ENCODE measurements at regions not wholly inside any gene's neighbourhood (a gene's known extent, or its start where the extent isn't known, plus 50 kb on each side); places are given as distances from the start of the nearest gene placed in this dataset.

DNA sequence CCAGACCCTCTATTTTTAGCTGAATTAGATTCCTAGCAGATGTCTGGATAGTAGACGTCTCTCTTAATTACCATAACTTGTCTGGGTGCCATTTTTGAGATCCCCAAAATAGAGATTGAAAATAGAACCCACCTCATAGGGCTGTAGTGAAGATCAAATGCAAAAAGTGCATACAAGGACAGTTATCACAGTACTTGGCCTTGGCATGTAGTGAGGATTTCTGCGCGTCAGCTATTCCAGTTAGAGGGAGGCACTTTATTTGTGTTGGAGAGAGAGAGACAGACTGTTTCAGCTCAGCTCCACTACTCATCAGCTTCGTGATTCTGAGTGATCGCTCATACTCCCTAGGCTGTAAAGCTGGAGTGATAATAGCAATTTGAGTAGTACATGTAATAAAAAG is 59.6 kb upstream of the CDH13 start:
- H3K4me2 ChIP-seq (ENCODE audit: low read depth, low read length) = no peak overlapping the region

More for the DNA sequence above, 59.6 kb upstream of the CDH13 start:
- Histone ChIP-seq H4K20me1 (ENCODE audit: insufficient read depth, low read length) (no peaks in the 10 kb centered on the region), H4K5ac (ENCODE audit: low read depth, low read length) (no peak overlapping the region), H3K14ac (replicated peaks; ENCODE audit: low read depth, low read length) (no peak overlapping the region), H3K36me3 (ENCODE audit: control insufficient read depth, insufficient read depth, low read length) (no peaks in the 10 kb centered on the region), H3K56ac (ENCODE audit: extremely low read depth, insufficient read depth, low read length) (no peak overlapping the region), H3K27me3 (ENCODE audit: control insufficient read depth, insufficient read depth, low read length) (no peaks in the 10 kb centered on the region), H2AK9ac (replicated peaks; ENCODE audit: low read depth, low read length, poor library complexity) (no peak overlapping the region), H3K23ac (ENCODE audit: low read depth, low read length) (no peak overlapping the region), H3K27ac (ENCODE audit: insufficient read depth, low read length) (no peak overlapping the region), H4K91ac (ENCODE audit: insufficient read depth, low read depth, low read length) (no peak overlapping the region), H3K4me3 (ENCODE audit: insufficient read depth, low read depth, low read length) (no peak overlapping the region), H4K8ac (ENCODE audit: low read depth in 2 of 2, low read length in 2 of 2) (no peak overlapping the region), H2BK5ac (ENCODE audit: low read depth, low read length, poor library complexity, severe bottlenecking) (no peak overlapping the region), H2AK5ac (ENCODE audit: low read depth, low read length) (no peak overlapping the region), H3K9ac (ENCODE audit: low read depth, low read length) (no peak overlapping the region), H3K4me1 (ENCODE audit: control insufficient read depth, insufficient read depth, low read length) (no peaks in the 10 kb centered on the region), H3K9me3 (ENCODE audit: control insufficient read depth, insufficient read depth, low read length) (peaks cover 2% of the 10 kb centered on the region; the same call in 1 of the 2 replicates), H2AFZ (replicated peaks; ENCODE audit: low read length, poor library complexity) (no peak overlapping the region), H2BK20ac (ENCODE audit: low read depth, low read length) (no peak overlapping the region), H2BK120ac (ENCODE audit: low read depth, low read length) (no peak overlapping the region), H3K18ac (ENCODE audit: low read depth, low read length) (no peak overlapping the region), H3K4ac (ENCODE audit: low read depth, low read length) (no peak overlapping the region), H3K9me1 (ENCODE audit: insufficient read depth, low read length) (no peaks in the 10 kb centered on the region), H2BK15ac (ENCODE audit: low read depth, low read length) (no peak overlapping the region), H3K79me1 (ENCODE audit: low read depth in 1 of 2, low read length in 2 of 2) (no peaks in the 10 kb centered on the region)
- TF ChIP-seq, protein P1, sequence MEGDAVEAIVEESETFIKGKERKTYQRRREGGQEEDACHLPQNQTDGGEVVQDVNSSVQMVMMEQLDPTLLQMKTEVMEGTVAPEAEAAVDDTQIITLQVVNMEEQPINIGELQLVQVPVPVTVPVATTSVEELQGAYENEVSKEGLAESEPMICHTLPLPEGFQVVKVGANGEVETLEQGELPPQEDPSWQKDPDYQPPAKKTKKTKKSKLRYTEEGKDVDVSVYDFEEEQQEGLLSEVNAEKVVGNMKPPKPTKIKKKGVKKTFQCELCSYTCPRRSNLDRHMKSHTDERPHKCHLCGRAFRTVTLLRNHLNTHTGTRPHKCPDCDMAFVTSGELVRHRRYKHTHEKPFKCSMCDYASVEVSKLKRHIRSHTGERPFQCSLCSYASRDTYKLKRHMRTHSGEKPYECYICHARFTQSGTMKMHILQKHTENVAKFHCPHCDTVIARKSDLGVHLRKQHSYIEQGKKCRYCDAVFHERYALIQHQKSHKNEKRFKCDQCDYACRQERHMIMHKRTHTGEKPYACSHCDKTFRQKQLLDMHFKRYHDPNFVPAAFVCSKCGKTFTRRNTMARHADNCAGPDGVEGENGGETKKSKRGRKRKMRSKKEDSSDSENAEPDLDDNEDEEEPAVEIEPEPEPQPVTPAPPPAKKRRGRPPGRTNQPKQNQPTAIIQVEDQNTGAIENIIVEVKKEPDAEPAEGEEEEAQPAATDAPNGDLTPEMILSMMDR (conservative IDR thresholded peaks at IDR 0.05; ENCODE audit: low read depth, low read length) = no peak
- TF ChIP-seq NFE2L2 (IDR thresholded peaks at IDR 0.05; ENCODE audit: low read depth, low read length) (no peak), MAZ (IDR thresholded peaks at IDR 0.05; ENCODE audit: borderline replicate concordance, low read depth, low read length) (no peak), FOS (IDR thresholded peaks at IDR 0.05; ENCODE audit: low read depth, low read length) (no peak), POLR2A (IDR thresholded peaks at IDR 0.05; ENCODE audit: low read depth, low read length) (no peak), BHLHE40 (IDR thresholded peaks at IDR 0.05; ENCODE audit: low read depth, low read length) (no peak), SMC3 (IDR thresholded peaks at IDR 0.05; ENCODE audit: low read depth, low read length) (no peak), CHD1 (IDR thresholded peaks at IDR 0.05; ENCODE audit: low read depth, low read length) (no peak), MAFK (IDR thresholded peaks at IDR 0.05; ENCODE audit: low read depth, low read length) (no peak), CEBPB (IDR thresholded peaks at IDR 0.05; ENCODE audit: low read depth, low read length) (no peak)
- DNase-seq (no peak), ATAC-seq (ENCODE audit: low read depth) (no peak)
- intact Hi-C loops (cut with micrococcal nuclease) (no loop called here), dilution Hi-C loops (cut with HindIII; ENCODE audit: low sequenced_read_pairs, unreplicated experiment) (no loop called here), in situ Hi-C loops (cut with MboI; ENCODE audit: low sequenced_read_pairs) (no loop called here)
- no TSS peak for BruUV-seq (replicated peaks)
- ChIA-PET CTCF (no interaction called here), POLR2A (ENCODE audit: unreplicated experiment) (no interaction called here)
- WGBS, 2 experiments (ENCODE audit: extremely low coverage in 2 of 2, insufficient read length in 1 of 2) = no CpG with 5 or more reads among the region's 5 CpGs
